Mucosa of gallbladder (tissue), 1 donor: ENCODE measurements at regions not wholly inside any gene's neighbourhood (a gene's known extent, or its start where the extent isn't known, plus 50 kb on each side); places are given as distances from the start of the nearest gene placed in this dataset.
A peak's percentile ranks its signal among the peaks of the same experiment; 100 is the strongest.
"Not testable (repeated sequence)": the region's sequence is repeated elsewhere in the genome, so short reads cannot be mapped to it uniquely, and the experiment has no call there.

Source experiments
- DNase-seq: peaks from one replicate; pipeline ENCODE4 v3.0.0-alpha.2; 2020; ENCODE audit warnings: low spot score
- donor health status: DM: no; HTN: no; CAD: no.

DNA sequence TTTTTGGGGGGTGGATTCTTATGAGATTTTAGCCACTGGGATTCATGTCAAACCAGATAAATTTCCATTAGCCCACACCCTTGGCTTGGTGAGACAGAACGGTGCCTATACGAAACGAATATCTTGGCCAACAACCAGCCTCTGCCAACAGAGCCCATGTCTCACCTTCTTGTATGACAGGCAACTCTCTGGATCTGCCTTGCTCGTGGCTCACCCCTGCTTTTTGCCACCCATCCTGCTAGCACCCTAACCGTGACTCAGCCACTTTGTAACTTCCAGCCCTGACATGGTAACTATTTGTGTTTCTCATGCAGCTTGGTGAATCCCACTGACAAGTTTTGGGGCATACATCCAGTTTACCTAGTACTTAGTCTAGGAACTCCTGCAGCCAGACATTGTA, 457.0 kb downstream of the SPATA31D1 start:
- DNase-seq: no peak

DNA sequence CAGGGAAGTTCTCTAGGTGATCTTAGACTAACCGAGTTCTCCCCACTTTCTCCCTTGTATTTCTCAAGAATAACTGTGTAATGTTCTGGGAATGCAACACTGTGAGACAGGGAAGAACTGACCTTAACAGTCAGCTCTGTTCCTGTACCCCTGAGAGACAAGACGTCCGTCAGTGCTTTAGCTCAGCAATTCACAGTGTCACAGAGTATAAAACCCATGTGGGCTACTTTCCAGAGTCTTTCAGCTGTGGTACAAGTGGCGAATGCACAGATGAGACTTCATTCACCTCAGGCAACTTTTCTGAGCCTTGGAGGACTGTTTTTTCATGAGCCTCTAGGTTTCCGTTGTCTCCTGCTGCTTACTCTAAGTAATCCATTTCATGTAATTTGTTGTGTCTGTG, 458.8 kb downstream of the SPATA31D1 start:
- no peak for DNase-seq

DNA sequence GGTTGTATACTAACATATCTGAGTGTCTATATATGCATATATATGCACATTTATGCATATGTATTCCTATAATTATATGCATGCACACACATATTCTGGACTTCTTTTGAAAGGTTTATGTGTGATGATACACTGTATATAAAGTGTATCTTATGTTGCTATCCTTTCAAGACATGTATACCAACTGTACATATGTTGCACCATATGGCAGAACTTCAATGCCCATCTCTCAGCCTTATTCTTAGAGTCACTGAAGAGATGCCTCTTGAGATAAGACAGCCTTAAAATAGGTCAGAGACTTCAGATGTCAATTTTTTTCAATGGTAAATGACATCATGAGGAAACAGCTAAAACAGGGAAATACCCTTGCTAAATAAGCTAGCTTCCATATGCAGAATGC, 461.4 kb downstream of the SPATA31D1 start:
- no peak for DNase-seq

DNA sequence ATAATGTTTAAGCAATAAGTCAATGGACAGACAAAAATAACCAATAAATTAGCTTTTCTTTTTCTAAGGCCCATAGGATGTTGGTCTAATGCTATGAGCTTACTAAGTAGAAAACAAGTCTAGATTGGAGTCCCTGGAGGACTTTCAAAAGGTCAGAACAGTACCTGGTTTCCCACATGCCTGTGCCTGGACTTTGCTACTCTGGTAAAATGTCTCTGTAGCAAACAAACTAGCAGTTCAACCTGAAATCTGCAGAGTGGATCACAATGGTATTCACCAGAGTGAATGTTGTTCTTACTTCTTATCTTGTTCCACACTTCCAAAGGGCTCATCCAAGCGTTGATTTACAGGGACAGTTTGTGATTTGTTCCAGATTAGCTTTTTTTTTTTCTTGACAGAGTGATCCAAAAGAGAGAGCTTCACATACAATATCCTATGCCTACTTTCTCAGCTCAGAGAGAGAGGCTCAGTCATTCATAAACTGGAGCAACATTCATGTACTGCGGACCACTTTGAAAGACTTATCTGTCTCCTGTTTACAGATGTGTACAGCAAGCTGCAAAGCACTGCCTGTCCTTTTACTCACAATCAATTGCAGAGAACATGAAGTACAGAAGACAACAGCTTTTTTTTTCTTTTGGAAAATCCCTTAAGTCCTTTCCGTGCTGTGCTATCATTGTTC, 466.1 kb downstream of the SPATA31D1 start:
- DNase-seq: no peak

DNA sequence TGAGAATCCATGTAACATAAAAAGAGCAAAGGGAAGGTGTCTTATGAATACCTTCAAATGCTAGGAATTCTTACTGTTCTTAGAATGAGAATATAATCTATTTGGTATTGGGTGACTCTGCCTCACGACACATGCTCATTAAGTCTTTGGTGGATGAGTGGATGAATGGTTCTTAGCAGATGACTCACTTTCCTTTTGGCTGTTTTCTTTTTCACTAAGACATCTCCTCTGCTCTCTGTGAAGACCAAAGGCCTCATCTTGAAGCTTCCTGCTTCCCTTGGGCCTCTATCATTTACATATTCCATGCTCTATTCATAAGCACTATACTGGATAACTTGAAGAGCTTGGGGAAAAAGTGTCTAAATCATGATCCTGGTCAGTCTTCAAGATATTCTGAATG, 468.1 kb downstream of the SPATA31D1 start:
- no peak for DNase-seq

DNA sequence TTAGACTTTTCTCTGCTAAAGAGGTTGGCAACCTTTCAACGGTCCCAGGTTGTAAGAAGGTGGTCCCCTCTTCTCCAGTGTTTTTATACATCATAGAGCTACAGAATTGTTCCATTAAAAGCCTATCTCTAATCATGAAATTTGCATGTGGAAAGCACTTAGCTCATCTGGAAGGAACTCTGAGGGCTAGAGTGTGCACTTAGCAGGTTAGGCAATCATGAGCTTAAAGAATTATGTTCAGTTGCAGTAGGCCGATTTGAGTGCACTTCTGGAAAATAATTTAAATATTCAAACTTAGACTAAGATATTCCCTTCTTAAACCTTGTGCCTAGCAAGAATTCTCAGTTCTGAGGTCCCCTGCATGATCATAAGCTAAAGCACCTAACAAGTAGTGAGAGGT, 468.7 kb downstream of the SPATA31D1 start:
- DNase-seq: no peak

DNA sequence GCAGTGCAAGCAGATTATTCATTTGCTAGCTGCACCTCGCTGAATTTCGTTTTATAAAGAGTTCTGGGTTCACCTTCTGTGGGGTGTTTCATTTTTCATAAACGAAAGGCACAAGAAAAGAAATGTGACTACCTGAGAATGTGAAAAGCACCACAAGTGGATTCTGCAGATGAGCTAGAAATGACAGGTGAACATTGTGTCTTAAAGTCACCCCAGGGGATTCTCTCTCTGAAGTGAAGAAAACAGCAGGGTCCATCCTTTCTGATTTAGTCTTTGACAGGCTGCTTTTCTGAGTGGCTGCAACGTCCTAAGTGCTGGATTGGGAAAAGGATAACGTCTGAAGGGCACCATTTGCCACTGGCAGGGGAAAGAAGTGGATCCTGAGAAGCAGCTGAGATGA, 469.3 kb downstream of the SPATA31D1 start:
- no peak for DNase-seq

DNA sequence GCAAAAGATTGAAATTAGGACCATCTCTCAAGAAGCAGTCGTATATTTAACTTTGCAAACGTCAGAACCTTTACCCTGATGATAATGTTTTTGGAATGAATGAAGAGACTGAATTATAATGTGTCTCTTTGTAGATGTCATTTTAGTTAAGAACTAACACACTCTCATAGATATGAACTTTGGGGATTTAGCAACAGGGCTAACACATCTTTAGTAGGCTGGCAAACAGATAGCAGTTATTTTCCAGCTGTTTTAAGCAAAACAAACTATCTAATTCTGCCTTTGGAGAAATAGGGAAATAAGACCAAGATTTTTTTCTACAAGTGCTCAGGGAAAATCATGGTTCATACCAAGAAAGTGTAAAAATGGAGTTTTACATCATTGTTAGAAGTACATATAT, 469.7 kb downstream of the SPATA31D1 start:
- DNase-seq: no peak

DNA sequence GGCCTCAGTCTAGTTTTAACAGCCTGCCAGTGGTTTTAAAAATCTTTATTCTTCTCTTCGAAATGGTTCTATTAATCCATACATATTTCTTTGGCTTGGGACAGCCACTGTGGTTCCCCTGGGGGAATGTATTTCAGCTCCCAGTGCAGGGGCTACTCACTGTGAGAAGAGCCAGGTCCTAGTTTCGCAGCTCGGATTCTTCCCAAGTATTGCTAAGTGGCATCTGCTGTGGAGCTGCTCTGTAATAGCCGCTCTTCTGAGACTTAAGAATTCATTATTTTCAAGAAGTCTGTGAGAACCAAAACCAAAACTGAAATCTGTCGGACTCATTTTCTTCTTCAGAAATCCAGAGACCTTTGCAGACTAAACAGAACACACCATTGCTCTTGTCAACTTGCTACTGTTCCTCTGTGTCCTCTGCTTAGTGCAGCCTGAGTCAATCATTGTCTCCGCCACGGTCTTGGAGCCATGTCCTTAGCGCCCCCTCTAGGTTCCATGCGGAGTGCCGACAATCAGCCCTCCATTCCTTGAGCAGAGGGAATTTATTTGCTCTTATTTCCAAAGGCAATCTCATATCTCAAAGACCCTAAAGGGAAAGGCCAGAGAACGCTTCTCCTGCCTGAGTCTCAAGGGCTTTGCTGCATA, 478.2 kb downstream of the SPATA31D1 start:
- no peak for DNase-seq

DNA sequence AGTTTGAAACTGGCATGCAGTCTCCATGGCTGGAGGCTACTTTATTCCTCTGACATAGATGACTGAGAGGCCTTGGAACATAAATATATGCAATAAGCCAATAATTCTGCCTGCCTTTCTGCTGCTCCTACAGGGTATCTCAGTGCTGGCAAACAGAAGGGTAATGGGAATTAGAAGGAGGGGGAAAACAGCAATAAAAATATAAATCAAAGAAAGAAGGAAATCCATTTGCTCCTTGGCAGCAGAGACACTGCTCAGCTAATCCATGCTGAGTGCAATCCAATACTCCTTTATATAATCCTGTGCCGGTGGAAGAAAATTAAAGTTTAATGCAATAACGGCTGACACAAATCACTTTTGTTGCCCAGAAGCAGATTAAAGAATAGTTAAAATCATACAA, 478.9 kb downstream of the SPATA31D1 start:
- DNase-seq: no peak

DNA sequence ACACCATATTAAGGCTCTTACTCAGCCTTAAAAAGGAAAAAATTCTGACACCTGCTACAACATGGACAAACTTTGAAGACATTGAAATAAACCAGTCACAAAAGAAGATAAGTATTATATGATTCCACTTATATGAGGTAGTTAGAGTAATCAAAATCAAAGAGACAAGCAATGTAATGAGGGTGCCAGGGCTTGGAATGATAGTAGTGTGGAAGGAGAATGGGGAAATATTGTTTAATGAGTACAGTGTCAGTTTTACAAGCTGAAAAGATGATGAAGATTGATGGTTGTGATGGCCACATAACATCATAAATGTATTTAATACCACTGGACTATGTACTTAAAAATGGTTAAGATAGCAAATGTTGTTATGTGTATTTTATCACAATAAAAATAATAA, 485.7 kb downstream of the SPATA31D1 start:
- no peak for DNase-seq

DNA sequence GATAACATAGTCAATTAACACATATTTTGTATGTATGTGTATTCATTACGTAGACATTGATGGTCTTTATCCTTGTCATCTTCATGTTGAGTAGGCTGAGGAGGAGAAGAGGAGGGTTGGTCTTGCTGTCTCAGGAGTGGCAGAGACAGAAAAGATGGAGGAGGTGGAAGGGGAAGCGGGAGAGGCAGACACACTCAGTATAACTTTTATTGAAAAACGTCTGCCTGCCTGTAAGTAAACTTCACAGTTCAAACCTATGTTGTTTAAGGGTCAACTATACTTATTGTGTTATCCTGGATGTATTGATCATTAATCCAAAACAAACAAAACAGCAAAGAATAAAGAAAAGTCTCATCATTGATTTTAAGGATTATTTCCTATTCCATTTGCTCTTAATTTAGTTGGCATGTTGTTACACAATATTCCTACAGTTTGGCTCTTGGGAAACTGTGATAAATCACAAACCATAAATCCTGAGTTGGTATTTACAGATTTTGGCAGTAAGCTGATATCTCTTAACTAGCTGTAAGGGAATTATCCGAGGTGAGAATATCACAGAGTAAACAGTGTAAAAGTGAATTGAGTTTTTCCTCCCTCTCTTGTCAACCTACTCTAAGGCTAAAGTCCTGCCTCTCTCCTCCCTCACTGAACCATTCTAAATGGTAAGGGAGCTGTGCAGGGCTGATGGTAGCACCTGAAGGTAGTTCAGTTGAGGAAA, 487.2 kb downstream of the SPATA31D1 start:
- DNase-seq: no peak

DNA sequence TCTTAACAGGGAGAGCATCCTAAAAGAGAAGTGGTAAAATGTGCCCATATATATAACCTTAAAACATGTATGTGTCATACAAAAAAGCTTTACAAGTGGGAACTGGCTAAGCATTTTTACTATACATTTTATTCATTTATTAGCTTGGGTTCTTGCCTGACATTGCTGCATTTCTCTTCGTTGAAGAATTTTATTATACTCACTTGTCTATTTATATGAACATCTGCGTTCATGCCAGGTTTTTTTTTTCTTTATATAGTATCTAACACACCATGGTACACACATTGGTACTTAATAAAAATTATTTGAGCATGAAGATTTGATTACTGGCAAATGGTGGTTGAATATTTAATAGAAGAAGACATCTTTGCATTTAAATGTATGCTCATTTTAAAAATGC, 492.3 kb downstream of the SPATA31D1 start:
- DNase-seq: no peak

DNA sequence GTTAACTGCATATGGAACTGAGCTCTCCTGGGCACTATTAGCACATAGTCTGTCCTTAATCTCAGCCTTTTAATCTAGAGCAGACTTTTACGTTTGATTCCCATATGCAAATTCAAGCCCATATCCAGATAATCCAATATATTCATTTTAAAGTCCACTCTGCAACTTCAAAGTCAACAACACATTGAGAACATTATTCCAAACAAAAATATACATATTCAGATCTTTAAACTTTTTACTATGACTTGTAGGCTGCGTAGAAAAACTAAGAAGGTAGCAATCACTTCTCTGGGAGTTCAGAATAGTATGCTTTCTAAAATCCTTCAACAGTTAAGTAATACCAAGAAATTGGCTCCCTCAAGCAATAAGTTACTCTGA, 499.4 kb downstream of the SPATA31D1 start:
- DNase-seq: no peak

DNA sequence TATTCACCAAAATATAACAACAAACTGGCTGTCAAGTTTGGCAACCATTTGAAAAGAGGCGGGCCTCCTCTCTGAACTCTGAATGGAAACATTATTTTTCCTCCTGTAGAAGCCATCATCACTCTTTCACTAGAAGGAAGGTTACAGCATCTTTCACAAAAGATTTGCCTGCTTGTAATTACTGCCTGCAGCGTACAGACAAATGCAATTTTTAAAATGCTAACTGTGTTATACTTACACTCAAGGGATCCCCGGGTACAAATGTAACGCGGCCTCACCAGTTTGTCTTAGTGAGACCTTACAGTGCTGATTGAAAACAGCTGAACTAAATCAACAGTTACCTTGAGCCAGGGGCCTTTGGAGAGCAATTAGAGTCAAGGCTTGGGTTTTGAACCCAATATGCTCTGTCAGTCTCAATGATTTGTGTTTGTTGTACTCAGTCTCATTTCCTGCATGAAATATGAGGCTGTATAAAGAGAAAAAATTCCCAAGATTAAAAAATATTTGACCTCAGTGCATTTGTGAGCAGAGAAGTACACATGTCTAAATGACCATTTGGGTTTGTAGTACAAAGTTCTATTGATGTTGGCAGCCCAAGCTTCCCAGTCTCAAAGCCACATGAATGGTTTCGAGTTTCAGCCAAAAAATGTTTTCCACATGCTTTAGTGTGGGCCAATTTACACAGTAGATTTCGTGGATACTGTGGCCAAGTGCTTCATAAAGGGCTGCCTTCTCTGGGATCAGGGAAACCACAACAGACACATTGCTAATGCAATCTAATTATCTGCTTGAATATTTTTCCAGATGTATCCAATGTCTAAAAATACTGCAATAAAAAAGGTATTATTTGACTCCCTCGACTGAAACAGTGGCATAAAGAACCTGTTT, 500.0 kb downstream of the SPATA31D1 start:
- DNase-seq: peak; percentile 31

DNA sequence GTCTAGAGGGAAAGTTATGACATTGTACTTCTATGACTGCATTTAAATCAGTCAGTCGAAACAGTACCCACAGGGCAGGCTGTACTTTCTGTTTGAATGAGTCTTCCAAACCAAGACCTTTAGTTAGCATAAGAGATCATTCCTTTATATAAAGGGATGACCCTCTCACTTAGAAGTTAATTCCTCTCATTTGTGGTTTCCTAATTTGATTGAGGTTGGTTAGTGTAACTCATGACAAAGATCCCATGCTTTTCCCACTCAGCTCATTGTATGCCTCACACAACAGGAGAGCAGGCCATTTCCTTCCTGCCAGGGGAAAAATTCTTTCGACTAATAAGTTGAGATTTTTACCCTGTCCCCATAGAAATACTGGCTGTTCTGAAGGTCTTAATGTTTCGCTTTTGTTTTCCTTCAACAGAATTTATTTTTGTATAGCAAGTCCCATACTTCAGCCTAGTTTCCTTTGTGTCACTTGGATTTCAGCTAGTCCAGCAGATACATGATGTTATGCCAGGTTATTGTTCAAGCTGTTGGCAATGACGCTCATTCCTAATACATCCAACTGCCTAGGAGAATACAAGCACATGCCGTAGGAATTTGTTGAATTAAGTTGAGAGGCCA, 500.7 kb downstream of the SPATA31D1 start:
- DNase-seq: no peak

DNA sequence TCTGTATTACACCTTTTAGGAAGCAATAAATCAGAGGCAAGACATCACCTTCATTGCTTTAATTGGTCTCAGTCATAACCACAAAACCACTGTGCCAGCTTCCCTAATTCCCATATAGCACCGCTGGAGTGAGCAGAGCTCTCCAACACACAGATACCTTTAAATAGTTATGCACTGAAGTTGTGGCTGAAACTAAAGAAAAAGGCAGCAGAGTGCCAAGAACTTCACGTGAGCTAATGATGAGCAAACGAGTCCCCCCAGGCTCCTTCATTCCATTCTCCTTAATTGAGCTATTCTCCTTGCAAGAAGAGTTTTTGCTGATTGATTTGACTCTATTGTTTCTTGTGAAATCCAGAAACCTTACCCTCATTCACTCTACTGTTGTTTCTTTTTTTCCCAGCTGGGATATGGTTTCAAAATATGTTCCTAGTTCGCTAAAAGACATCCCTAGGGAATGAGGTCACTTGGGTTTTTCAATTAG, 501.5 kb downstream of the SPATA31D1 start:
- DNase-seq: no peak

DNA sequence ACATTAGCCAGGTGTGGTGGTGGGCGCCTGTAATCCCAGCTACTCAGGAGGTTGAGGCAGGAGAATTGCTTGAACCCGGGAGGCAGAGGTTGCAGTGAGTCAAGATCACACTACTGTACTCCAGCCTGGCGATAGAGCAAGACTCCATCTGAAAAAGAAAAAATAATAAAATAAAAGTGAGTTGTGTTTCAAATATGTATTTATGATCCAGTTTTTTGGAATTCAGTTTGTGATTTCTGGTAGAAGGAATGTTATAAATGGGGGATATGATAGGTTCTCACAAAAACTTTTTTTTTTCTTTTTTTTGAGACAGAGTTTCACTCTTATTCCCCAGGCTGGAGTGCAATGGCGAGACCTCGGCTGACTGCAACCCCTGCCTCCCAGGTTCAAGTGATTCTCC, 502.2 kb downstream of the SPATA31D1 start:
- not testable (repeated sequence) for DNase-seq

DNA sequence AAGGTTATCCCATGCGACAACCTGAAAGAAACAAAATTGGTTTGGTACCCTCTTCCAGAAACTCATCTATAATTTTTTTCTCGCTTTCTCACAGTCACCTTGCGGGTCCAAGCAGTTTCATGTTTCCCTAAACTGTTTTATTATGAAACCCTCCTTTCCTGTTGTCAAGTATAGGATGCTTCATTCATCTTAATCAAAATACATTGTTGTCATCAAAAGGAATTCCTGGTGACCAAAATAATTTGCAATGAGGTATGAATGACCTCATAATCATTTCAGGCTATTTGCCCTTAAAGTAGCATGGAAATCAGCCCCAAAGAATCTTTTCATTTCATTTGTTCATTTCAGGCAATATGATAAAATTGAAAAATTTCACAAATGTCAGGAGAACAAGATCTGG, 503.0 kb downstream of the SPATA31D1 start:
- DNase-seq: no peak

DNA sequence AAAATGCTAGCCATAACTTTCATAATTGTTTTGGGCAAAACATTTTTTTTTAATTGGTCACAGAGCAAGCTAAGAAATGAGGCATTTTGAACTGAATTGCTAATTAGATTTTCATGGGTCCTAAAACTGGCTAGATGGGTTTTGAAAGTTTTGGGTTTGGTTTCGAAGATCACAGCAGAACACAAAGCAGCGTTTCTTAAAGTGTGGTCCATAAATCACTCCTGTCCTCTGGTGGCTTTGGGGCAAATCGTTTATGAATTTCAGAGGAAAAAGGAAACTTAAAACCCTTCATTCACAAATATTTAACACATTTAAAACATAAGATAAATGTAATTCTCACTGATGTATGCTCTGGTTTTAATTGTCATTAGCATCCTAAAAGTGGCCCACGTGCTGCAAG, 503.7 kb downstream of the SPATA31D1 start:
- no peak for DNase-seq

DNA sequence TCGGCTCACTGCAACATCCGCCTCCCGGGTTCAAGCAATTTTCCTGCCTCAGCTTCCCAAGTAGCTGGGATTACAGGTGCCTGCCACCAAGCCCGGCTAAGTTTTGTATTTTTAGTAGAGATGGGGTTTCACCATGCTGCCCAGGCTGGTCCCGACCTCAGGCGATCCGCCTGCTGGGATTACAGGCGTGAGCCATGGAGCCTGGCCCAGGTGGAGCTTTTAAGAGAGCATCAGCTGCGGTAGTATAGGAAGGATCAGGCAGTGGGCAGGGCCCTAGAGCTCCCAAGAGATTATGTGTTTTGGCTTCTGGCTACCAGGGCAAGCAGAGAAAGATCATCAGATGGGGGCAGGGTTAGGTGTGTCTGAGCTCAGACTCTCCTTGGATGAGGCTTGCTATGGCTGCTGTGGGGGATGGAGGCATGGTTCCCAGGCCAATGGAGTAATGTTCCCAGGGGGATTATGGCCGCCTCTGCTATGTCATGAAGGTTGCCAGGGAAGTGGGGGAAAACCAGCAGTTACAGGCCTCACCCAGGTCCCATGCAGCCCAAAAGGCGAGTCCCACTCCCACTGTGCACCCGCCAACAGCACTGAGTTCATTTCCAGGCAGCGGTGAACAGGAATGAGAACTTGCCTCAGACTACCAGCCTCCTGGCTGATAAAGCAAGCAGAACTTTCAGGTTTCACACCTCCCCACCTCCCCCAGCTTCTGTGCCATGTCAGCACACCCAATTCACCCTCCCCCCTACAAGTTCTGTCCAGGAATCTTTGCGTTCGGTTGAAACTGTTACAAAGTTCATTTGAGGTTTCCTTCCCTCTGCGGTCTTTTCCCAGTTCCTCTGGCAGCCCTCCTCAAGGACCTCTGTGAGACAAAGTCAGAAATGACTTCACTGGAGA, 507.6 kb downstream of the SPATA31D1 start:
- no peak for DNase-seq
